ENCODE measurements at regions not wholly inside any gene's neighbourhood (a gene's known extent, or its start where the extent isn't known, plus 50 kb on each side); places are given as distances from the start of the nearest gene placed in this dataset.

DNA sequence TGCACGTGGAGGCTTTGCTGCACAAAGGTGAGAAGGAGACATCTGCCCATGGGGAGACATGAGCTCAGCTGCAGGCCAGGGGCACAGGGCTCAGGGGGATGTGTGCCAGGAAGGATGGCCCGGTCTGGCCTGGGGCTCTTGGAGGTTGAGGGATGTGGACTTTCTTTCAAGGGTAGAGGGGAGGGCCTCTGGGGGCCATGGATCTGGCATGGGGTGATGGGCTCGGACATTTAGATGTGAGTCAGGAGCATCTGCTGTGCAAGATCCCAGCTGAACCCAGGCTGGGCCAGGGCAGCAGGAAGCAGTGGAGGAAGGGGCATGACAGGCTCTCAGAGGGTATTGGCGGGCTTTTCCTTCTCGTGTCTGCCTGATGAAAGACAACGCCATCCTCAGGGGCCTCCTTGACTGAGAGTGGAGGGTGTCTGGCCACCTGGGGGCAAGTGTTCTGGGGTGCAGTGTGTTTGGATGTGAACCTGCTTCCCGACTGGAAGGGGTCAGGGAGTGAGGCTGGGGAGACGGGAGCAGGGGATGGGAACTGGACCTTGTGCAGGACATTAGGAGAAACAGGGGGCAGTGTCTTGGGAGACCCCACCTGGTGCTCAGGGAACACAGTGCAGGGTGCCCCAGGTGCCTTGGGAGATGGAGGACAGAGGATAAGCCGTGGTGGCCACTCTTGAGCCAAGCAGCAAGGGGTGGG is 156.1 kb downstream of the ERMARD start:
- H3K4me3 ChIP-seq: no peak overlapping the region
- intact Hi-C loops (cut with DNase I): no loop called here
- no peak overlapping the region for H3K9ac ChIP-seq (ENCODE audit: low read depth in 2 of 2, low read length in 2 of 2)
- DNase-seq: no peak
- TF ChIP-seq, protein P1, sequence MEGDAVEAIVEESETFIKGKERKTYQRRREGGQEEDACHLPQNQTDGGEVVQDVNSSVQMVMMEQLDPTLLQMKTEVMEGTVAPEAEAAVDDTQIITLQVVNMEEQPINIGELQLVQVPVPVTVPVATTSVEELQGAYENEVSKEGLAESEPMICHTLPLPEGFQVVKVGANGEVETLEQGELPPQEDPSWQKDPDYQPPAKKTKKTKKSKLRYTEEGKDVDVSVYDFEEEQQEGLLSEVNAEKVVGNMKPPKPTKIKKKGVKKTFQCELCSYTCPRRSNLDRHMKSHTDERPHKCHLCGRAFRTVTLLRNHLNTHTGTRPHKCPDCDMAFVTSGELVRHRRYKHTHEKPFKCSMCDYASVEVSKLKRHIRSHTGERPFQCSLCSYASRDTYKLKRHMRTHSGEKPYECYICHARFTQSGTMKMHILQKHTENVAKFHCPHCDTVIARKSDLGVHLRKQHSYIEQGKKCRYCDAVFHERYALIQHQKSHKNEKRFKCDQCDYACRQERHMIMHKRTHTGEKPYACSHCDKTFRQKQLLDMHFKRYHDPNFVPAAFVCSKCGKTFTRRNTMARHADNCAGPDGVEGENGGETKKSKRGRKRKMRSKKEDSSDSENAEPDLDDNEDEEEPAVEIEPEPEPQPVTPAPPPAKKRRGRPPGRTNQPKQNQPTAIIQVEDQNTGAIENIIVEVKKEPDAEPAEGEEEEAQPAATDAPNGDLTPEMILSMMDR (IDR thresholded peaks at IDR 0.05): no peak
- no peaks in the 10 kb centered on the region for H3K36me3 ChIP-seq
- H3K27ac ChIP-seq: no peak overlapping the region
- no peaks in the 10 kb centered on the region for H3K4me1 ChIP-seq
- no peaks in the 10 kb centered on the region for H3K9me3 ChIP-seq
- H3K27me3 ChIP-seq: no peaks in the 10 kb centered on the region

DNA sequence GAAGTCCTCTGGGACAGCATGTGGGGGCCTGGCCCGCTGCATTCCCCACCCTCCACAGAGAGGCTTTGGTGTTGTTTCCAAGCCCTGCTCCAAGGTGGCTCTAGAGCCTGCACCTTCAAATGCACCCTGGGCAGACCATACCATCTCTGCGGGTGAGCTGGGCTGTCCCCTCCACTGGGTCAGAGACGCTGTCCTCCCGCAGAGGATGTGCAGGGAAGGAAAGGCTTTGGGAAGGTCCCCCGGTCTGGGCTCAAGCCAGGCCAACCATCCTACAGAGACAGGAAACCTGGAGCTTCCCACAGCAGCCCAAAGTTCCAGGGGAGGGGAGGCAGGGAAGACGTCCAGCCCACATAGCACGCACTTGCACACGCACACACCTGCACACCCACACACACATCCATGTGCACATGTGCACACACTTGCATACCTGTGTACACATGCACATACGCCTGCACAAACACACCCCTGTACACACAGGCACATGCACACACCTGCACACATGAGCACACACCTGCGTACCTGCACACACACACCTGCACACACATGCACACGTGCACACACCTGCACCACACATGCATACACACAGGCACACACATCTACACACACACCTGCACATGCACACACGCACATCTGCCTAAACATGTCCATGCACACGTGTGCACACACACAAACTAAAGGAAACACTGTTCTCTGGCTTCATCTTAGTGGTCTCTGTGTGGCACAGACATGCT is 155.4 kb downstream of the ERMARD start:
- intact Hi-C loops (cut with DNase I): no loop called here
- H3K4me3 ChIP-seq: no peak overlapping the region
- peak overlapping the region in 1 of 2 donors; percentile 12 for H3K9ac ChIP-seq (ENCODE audit: low read depth in 2 of 2, low read length in 2 of 2)
- no peak overlapping the region for H3K27ac ChIP-seq
- H3K27me3 ChIP-seq: no peaks in the 10 kb centered on the region
- no peak for DNase-seq
- no peaks in the 10 kb centered on the region for H3K9me3 ChIP-seq
- H3K36me3 ChIP-seq: no peaks in the 10 kb centered on the region
- TF ChIP-seq, protein P1 (IDR thresholded peaks at IDR 0.05): no peak
- no peaks in the 10 kb centered on the region for H3K4me1 ChIP-seq

DNA sequence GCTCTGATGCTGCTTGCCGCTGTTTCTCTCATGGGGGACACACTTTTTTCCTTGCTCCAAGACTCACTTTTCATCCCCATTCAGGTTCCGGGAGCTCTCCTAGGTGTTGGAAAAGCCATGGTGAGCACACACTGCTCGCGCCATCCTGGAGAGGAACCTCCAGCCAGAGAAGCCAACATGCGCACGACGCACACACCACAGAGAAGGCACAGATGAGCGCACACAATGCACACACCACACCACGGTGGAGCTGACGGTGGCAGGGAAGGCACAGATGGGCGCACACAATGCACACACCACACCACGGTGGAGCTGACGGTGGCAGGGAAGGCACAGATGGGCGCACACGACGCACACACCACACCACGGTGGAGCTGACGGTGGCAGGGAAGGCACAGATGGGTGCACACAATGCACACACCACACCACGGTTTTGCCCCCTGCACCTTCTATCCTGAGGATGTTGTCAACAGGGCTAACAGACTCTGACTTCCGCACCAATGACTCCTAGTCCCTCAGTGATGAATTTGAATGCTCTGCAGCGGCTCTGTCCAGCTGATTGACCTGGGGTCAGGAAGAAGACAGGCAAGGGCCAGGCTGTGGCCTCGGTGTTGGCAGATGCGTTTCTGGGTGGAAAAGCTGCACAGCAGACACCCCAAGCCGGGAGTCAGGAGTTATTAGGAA is 154.7 kb downstream of the ERMARD start:
- no peaks in the 10 kb centered on the region for H3K9me3 ChIP-seq
- no peak overlapping the region for H3K4me3 ChIP-seq
- H3K27me3 ChIP-seq: no peaks in the 10 kb centered on the region
- DNase-seq: no peak
- H3K4me1 ChIP-seq: no peaks in the 10 kb centered on the region
- TF ChIP-seq, protein P1 (IDR thresholded peaks at IDR 0.05): no peak
- H3K27ac ChIP-seq: no peak overlapping the region
- H3K9ac ChIP-seq (ENCODE audit: low read depth in 2 of 2, low read length in 2 of 2): peak overlapping the region in 1 of 2 donors; percentile 12
- intact Hi-C loops (cut with DNase I): no loop called here
- no peaks in the 10 kb centered on the region for H3K36me3 ChIP-seq

DNA sequence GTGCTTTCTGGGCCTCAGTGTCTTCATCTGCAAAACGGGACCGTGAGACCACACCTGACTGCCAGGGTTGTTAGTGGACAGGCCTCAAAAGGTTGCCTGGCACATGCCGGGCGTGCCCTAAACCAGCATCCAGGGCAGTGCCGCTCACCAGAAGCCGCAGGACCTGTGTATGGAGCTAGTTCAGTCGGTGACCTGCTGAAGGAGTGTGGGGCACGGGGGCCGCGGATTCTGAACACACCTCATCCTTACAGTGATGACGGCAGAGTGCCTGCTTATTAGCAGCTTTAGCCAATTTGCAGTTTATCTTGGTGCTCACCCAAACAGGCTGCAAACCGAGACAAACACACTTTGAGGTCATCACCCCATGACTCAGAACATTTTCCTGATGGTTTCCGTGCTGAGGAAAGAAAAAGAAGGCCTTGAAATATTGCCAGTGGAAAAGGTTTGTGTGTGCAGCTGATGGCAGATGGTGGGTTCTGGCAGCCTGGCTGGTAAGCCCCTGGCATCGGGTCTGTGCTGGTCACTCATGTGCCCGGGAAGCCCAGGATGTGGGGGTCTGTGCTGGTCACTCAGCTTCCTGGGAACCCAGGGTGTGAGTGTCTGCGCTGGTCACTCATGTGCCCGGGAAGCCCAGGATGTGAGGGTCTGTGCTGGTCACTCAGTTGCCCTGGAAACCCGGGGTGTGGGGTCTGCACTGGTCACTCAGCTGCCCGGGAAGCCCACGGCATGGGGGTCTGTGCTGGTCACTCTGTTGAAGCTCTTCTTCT is 153.8 kb downstream of the ERMARD start:
- H3K4me1 ChIP-seq: no peaks in the 10 kb centered on the region
- intact Hi-C loops (cut with DNase I): no loop called here
- TF ChIP-seq, protein P1 (IDR thresholded peaks at IDR 0.05): no peak
- H3K9me3 ChIP-seq: no peaks in the 10 kb centered on the region
- H3K36me3 ChIP-seq: no peaks in the 10 kb centered on the region
- no peaks in the 10 kb centered on the region for H3K27me3 ChIP-seq
- H3K27ac ChIP-seq: no peak overlapping the region
- no peak overlapping the region for H3K9ac ChIP-seq (ENCODE audit: low read depth in 2 of 2, low read length in 2 of 2)
- H3K4me3 ChIP-seq: no peak overlapping the region
- peak; percentile 27 for DNase-seq

Data from colonic mucosa (tissue), 4 donors.